ENCODE measurements at regions not wholly inside any gene's neighbourhood (a gene's known extent, or its start where the extent isn't known, plus 50 kb on each side); places are given as distances from the start of the nearest gene placed in this dataset.

- TF ChIP-seq CTCF (conservative IDR thresholded peaks at IDR 0.05; ENCODE audit: low read depth, low read length) (no peak), EZH2phosphoT487 (IDR thresholded peaks at IDR 0.05; ENCODE audit: borderline replicate concordance, low read length) (no peak)
These were observed 57.1 kb upstream of the OTOS start for GRCh38 chr2:240197462-240198139.
